Immature natural killer cell (primary cell): ENCODE measurements at regions not wholly inside any gene's neighbourhood (a gene's known extent, or its start where the extent isn't known, plus 50 kb on each side); places are given as distances from the start of the nearest gene placed in this dataset.

ENCODE experiments used
- DNase-seq, 3 donors: peaks; one replicate each; pipeline ENCODE4 v3.0.0; 2022; ENCODE audit warnings: mixed read lengths in 1 of 3
- H3K27ac Mint-ChIP-seq, 6 donors: one replicate each; pipeline ENCODE4 v1.8.0; 2020; ENCODE audit warnings: mixed read lengths in 6 of 6, mild to moderate bottlenecking in 5 of 6, inconsistent platforms in 4 of 6, moderate library complexity in 3 of 6
- H3K27me3 Mint-ChIP-seq, 3 donors: one replicate each; pipeline ENCODE4 v1.8.0; 2020 to 2021; ENCODE audit warnings: low read depth in 3 of 3, mild to moderate bottlenecking in 3 of 3, mixed read lengths in 3 of 3, moderate library complexity in 3 of 3, inconsistent platforms in 1 of 3
- H3K36me3 Mint-ChIP-seq, 3 donors: one replicate each; pipeline ENCODE4 v1.8.0; 2020; ENCODE audit warnings: mixed read lengths in 3 of 3, inconsistent platforms in 2 of 3, mild to moderate bottlenecking in 2 of 3
- H3K4me1 Mint-ChIP-seq, 2 donors: one replicate each; pipeline ENCODE4 v1.8.0; 2020; ENCODE audit warnings: inconsistent platforms in 2 of 2, mild to moderate bottlenecking in 2 of 2, mixed read lengths in 2 of 2, moderate library complexity in 1 of 2
- H3K4me3 Mint-ChIP-seq, 5 donors: one replicate each; pipeline ENCODE4 v1.8.0; 2020; ENCODE audit warnings: mild to moderate bottlenecking in 5 of 5, mixed read lengths in 5 of 5, inconsistent platforms in 3 of 5, moderate library complexity in 3 of 5
- H3K9me3 Mint-ChIP-seq, 6 donors: one replicate each; pipeline ENCODE4 v1.8.0; 2020; ENCODE audit warnings: mild to moderate bottlenecking in 6 of 6, mixed read lengths in 6 of 6, inconsistent platforms in 4 of 6, moderate library complexity in 3 of 6

DNA sequence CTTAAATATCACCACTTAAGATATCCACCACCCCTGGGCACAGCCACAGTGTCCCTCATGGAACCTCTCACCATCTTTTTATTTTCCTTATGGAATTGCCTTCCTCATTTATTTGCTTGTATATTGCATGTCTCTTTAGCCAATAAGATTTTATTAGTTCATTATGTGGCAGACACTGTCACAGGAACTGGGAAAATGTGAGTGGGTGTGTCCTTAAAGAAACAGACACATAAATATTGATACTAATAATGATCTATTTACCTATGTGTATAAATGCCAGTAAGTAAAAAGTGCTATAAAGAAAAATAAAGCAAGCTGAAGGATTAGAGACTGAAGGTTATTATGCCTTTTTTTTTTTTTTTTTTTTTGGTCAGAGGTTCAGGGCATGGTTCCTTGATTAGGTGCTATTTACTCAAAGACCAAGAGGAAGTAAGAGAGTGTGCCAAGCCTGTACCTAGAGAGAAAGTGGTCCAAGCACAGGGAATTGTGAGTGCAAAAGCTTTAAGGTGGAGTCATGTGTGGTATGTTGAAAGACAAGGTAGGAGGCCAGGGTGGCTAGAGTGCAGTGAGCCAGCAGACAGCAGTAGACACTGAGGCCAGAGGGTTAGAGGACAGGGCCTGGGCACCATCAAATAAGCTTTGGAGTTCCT is 589.0 kb downstream of the USP25 start:
- Mint-ChIP-seq H3K27ac (no peak overlapping the region), H3K36me3 (no peaks in the 10 kb centered on the region), H3K27me3 (peaks cover 0 to 2% (median 0%) of the 10 kb centered on the region in 3 donors), H3K4me3 (no peak overlapping the region), H3K4me1 (no peaks in the 10 kb centered on the region), H3K9me3 (peaks cover 5 to 10% (median 8%) of the 10 kb centered on the region in 6 donors)
- DNase-seq = no peak

GRCh38 chr21:16320110-16320509 is 590.3 kb downstream of the USP25 start:
- H3K9me3 Mint-ChIP-seq = peaks cover 5 to 10% (median 8%) of the 10 kb centered on the region in 6 donors
- H3K27ac Mint-ChIP-seq = no peak overlapping the region
- DNase-seq = no peak
- no peaks in the 10 kb centered on the region for H3K4me1 Mint-ChIP-seq
- H3K4me3 Mint-ChIP-seq = no peak overlapping the region
- H3K36me3 Mint-ChIP-seq = no peaks in the 10 kb centered on the region
- H3K27me3 Mint-ChIP-seq = peaks cover 0 to 2% (median 0%) of the 10 kb centered on the region in 3 donors

DNA sequence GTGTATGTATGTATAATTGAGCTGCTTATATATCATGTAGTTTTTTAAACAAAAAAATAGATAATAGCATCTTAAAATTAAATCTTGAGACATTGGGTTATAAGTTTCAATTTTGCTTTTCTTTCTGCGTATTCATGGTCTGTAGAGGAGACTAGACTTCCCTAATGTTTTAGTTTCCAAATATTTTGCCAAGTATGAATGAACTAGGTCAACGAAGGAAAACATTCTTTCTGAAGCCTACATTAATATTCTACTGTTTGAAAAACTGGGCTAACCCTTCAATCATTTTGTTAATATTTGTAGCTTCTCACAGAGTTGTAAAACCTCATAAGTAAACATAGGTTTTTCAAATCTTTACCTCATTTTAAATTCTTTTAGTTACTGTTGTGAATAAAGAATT is 592.7 kb downstream of the USP25 start:
- peaks cover 2 to 10% (median 8%) of the 10 kb centered on the region in 6 donors for H3K9me3 Mint-ChIP-seq
- no peaks in the 10 kb centered on the region for H3K4me1 Mint-ChIP-seq
- peaks cover 0 to 2% (median 0%) of the 10 kb centered on the region in 3 donors for H3K27me3 Mint-ChIP-seq
- H3K36me3 Mint-ChIP-seq = no peaks in the 10 kb centered on the region
- DNase-seq = no peak
- no peak overlapping the region for H3K27ac Mint-ChIP-seq
- H3K4me3 Mint-ChIP-seq = no peak overlapping the region

- Mint-ChIP-seq H3K4me1 (no peaks in the 10 kb centered on the region), H3K9me3 (peaks cover 1 to 10% (median 5%) of the 10 kb centered on the region in 6 donors), H3K4me3 (no peak overlapping the region), H3K36me3 (no peaks in the 10 kb centered on the region), H3K27me3 (peaks cover 0 to 3% (median 2%) of the 10 kb centered on the region in 3 donors), H3K27ac (no peak overlapping the region)
- DNase-seq = no peak
Measured at GRCh38 chr21:16323596-16323995, 593.8 kb downstream of the USP25 start.

GRCh38 chr21:16324630-16325029 is 594.8 kb downstream of the USP25 start:
- Mint-ChIP-seq H3K4me1 (no peaks in the 10 kb centered on the region), H3K4me3 (no peak overlapping the region), H3K27me3 (peaks cover 0 to 3% (median 2%) of the 10 kb centered on the region in 3 donors), H3K9me3 (peaks cover 0 to 8% (median 5%) of the 10 kb centered on the region in 6 donors), H3K27ac (no peak overlapping the region), H3K36me3 (no peaks in the 10 kb centered on the region)
- DNase-seq = no peak

GRCh38 chr21:16330082-16330907 is 600.5 kb downstream of the USP25 start:
- H3K27ac Mint-ChIP-seq = no peak overlapping the region
- no peaks in the 10 kb centered on the region for H3K36me3 Mint-ChIP-seq
- H3K9me3 Mint-ChIP-seq = peaks cover 0 to 6% (median 2%) of the 10 kb centered on the region in 6 donors
- DNase-seq = peak in 1 of 3 donors; percentile 1
- no peaks in the 10 kb centered on the region for H3K4me1 Mint-ChIP-seq
- H3K4me3 Mint-ChIP-seq = no peak overlapping the region
- H3K27me3 Mint-ChIP-seq = peaks cover 0 to 2% (median 1%) of the 10 kb centered on the region in 3 donors

DNA sequence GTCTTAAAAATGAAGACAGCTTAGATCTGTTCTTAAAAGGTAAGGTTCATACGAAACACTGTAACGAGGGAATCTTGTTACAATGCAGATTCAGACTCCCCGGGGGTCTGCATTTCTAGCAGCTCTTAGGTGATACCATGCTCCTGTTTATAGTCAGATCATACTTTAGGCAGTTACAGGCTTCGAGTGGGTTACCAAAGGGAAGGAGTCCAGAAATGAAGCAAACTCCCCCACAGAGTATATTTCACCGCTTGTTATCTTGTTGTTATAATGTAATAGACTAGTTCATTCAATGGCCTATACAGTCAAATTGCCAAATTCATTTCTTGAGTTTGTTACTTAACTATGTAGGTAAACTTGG is 601.1 kb downstream of the USP25 start:
- Mint-ChIP-seq H3K27me3 (peaks cover 0 to 2% (median 1%) of the 10 kb centered on the region in 3 donors), H3K36me3 (no peaks in the 10 kb centered on the region), H3K9me3 (peaks cover 0 to 6% (median 2%) of the 10 kb centered on the region in 6 donors), H3K27ac (no peak overlapping the region), H3K4me3 (no peak overlapping the region), H3K4me1 (no peaks in the 10 kb centered on the region)
- DNase-seq = no peak

GRCh38 chr21:16337266-16337665 is 607.5 kb downstream of the USP25 start:
- H3K27me3 Mint-ChIP-seq = no peaks in the 10 kb centered on the region
- no peaks in the 10 kb centered on the region for H3K4me1 Mint-ChIP-seq
- H3K9me3 Mint-ChIP-seq = peaks cover 2 to 20% (median 7%) of the 10 kb centered on the region in 6 donors
- H3K36me3 Mint-ChIP-seq = no peaks in the 10 kb centered on the region
- H3K27ac Mint-ChIP-seq = no peak overlapping the region
- DNase-seq = no peak
- no peak overlapping the region for H3K4me3 Mint-ChIP-seq

DNA sequence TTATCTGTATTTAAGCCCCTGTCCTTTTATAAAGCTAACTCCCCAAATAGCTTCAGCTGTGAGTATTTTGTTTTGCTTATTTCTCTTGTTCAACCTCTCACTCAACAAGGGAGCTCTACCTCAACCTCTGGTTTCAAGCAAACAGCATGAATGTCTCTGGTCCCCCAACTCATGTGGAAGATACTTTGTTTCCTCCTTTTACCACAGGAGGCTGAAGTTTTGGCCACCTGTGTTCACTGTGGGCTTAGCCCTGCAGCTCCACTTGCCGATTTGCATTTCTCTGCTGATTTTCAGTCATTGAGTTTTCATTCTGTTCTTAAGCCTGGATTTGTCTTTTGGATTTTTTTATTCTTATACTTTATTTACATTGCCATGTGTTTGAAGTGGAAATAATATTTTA is 613.1 kb downstream of the USP25 start:
- Mint-ChIP-seq H3K4me3 (no peak overlapping the region), H3K4me1 (no peaks in the 10 kb centered on the region), H3K36me3 (no peaks in the 10 kb centered on the region), H3K9me3 (peaks cover 0 to 22% (median 6%) of the 10 kb centered on the region in 6 donors), H3K27me3 (no peaks in the 10 kb centered on the region), H3K27ac (no peak overlapping the region)
- DNase-seq = no peak

DNA sequence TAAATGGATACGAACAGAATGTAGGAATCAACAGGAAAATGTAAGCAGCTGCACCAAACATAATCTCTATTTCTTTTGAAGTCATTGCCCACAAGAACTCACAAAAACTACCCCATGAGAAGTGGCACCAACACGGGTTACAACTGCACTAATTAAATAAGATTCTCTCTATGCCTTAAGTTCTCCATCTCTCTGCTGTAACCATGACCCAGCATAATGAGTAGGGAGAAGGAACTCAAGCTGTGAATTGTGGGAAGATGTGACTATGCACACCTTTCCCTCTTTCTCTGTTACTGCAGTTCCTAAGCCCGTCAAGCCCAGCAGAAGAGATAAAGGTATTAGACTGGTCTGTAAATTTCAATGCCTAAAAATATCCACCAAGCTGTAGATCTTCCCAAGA is 614.0 kb downstream of the USP25 start:
- Mint-ChIP-seq H3K4me1 (no peaks in the 10 kb centered on the region), H3K4me3 (no peak overlapping the region), H3K27ac (no peak overlapping the region), H3K9me3 (peaks cover 0 to 16% (median 5%) of the 10 kb centered on the region in 6 donors), H3K36me3 (no peaks in the 10 kb centered on the region), H3K27me3 (no peaks in the 10 kb centered on the region)
- no peak for DNase-seq

DNA sequence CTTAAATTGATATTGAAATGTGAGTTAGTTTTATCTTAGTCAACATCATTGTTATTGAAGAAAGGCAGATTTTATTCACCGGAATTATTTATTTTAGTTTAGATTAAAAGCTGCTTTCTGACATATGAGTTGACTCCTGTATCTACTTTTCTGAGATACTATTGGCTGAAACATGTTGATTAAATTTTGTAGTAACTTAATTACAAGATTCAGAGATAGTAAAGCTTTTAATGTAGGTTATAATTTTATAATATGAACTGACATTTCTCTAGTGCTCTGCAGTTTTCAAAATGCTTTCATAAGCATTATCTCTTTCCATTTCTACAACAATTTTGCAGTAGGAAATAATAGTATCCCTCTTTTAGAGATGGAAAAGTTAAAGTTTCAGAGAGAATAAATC is 616.0 kb downstream of the USP25 start:
- peaks cover 0 to 12% (median 2%) of the 10 kb centered on the region in 6 donors for H3K9me3 Mint-ChIP-seq
- H3K4me3 Mint-ChIP-seq = no peak overlapping the region
- no peaks in the 10 kb centered on the region for H3K4me1 Mint-ChIP-seq
- DNase-seq = no peak
- H3K36me3 Mint-ChIP-seq = no peaks in the 10 kb centered on the region
- H3K27me3 Mint-ChIP-seq = no peaks in the 10 kb centered on the region
- H3K27ac Mint-ChIP-seq = no peak overlapping the region

GRCh38 chr21:16347223-16347622 is 617.4 kb downstream of the USP25 start:
- Mint-ChIP-seq H3K9me3 (peaks cover under 1 to 12% (median 2%) of the 10 kb centered on the region in 6 donors), H3K36me3 (no peaks in the 10 kb centered on the region), H3K4me1 (no peaks in the 10 kb centered on the region), H3K27ac (no peak overlapping the region), H3K4me3 (no peak overlapping the region), H3K27me3 (no peaks in the 10 kb centered on the region)
- no peak for DNase-seq

GRCh38 chr21:16353764-16354163 is 624.0 kb downstream of the USP25 start:
- peaks cover 1 to 24% (median 15%) of the 10 kb centered on the region in 6 donors for H3K9me3 Mint-ChIP-seq
- H3K27me3 Mint-ChIP-seq = no peaks in the 10 kb centered on the region
- H3K27ac Mint-ChIP-seq = no peak overlapping the region
- no peak for DNase-seq
- H3K4me3 Mint-ChIP-seq = no peak overlapping the region
- no peaks in the 10 kb centered on the region for H3K36me3 Mint-ChIP-seq
- H3K4me1 Mint-ChIP-seq = no peaks in the 10 kb centered on the region

DNA sequence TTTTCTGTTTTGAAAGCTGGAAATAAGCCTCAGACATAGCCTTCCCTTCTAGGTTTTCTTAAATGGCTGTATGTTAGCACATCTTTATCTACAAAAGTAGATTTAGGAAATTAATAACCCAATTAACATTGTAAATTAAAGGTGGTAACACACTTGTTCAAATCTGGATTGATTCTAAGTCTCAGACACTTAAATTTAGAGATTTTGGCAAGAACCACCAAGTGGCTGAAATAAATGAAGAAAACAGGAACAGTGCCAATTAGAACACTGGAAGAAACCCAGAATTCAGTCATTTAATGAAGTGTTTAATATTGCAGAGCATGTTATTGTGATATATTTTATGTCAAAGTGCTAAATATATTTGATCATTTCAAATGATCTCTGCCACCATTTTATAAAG is 628.2 kb downstream of the USP25 start:
- H3K4me1 Mint-ChIP-seq = no peaks in the 10 kb centered on the region
- no peak for DNase-seq
- peaks cover 0 to 2% (median 0%) of the 10 kb centered on the region in 3 donors for H3K27me3 Mint-ChIP-seq
- no peaks in the 10 kb centered on the region for H3K36me3 Mint-ChIP-seq
- H3K9me3 Mint-ChIP-seq = peaks cover 4 to 24% (median 11%) of the 10 kb centered on the region in 6 donors
- H3K27ac Mint-ChIP-seq = no peak overlapping the region
- no peak overlapping the region for H3K4me3 Mint-ChIP-seq
